SK-N-SH treated with all-trans-retinoic acid at 6 μM for 48 hours (cell line): ENCODE measurements at regions not wholly inside any gene's neighbourhood (a gene's known extent, or its start where the extent isn't known, plus 50 kb on each side); places are given as distances from the start of the nearest gene placed in this dataset.

Experiments used
- ATAC-seq: fragments of 200-7000 bp; cut with Tn5 transposase; 3 replicates; pipeline ENCODE4 v1.9.1; 2020; ENCODE audit warnings: mild to moderate bottlenecking, moderate library complexity
- ARNTL ChIP-seq: fragments of 450-650 bp; formaldehyde crosslinking; IDR thresholded peaks from 2 replicates; pipeline ENCODE4 v1.5.0; 2020; ENCODE audit warnings: low read depth, mild to moderate bottlenecking, moderate library complexity, borderline replicate concordance
- BACH2 ChIP-seq: fragments of 250-450 bp; sonication (Bioruptor Pico); IDR thresholded peaks from 2 replicates; pipeline ENCODE4 v1.9.0; 2021; ENCODE audit warnings: mild to moderate bottlenecking, borderline replicate concordance
- CSDC2 ChIP-seq: fragments of 250-450 bp; sonication (Bioruptor Pico); IDR thresholded peaks from 2 replicates; pipeline ENCODE4 v1.5.0; 2020; ENCODE audit warnings: mild to moderate bottlenecking, moderate library complexity
- ESRRG ChIP-seq: fragments of 250-450 bp; sonication (Bioruptor Pico); IDR thresholded peaks from 2 replicates; pipeline ENCODE4 v1.6.1; 2021; ENCODE audit warnings: mild to moderate bottlenecking
- GLIS3 ChIP-seq: fragments of 250-450 bp; sonication (Bioruptor Pico); IDR thresholded peaks from 2 replicates; pipeline ENCODE4 v1.5.0; 2020; ENCODE audit warnings: mild to moderate bottlenecking, moderate library complexity
- ISL1 ChIP-seq: fragments of 250-450 bp; sonication (Bioruptor Pico); IDR thresholded peaks from 2 replicates; pipeline ENCODE4 v2.1.2; 2022; ENCODE audit warnings: mild to moderate bottlenecking, moderate library complexity
- OSR1 ChIP-seq: fragments of 250-450 bp; sonication (Bioruptor Pico); IDR thresholded peaks from 2 replicates; pipeline ENCODE4 v1.8.0; 2022; ENCODE audit warnings: moderate library complexity, mild to moderate bottlenecking, inconsistent platforms
- PPARA ChIP-seq: fragments of 250-450 bp; sonication (Bioruptor Pico); IDR thresholded peaks from 2 replicates; pipeline ENCODE4 v1.5.0; 2020; ENCODE audit warnings: mild to moderate bottlenecking, borderline replicate concordance
- RARB ChIP-seq: fragments of 250-450 bp; sonication (Bioruptor Pico); IDR thresholded peaks from 2 replicates; pipeline ENCODE4 v1.8.0; 2021; ENCODE audit warnings: mild to moderate bottlenecking, moderate library complexity
- SNAI2 ChIP-seq: fragments of 250-450 bp; sonication (Bioruptor Pico); IDR thresholded peaks from 2 replicates; pipeline ENCODE4 v1.5.0; 2020; ENCODE audit warnings: mild to moderate bottlenecking, moderate library complexity
- TCF4 ChIP-seq: fragments of 250-450 bp; sonication (Bioruptor Pico); IDR thresholded peaks from 2 replicates; pipeline ENCODE4 v1.8.0; 2021; ENCODE audit warnings: mild to moderate bottlenecking, moderate library complexity, borderline replicate concordance
- TOX ChIP-seq: fragments of 250-450 bp; sonication (Bioruptor Pico); IDR thresholded peaks from 2 replicates; pipeline ENCODE4 v1.8.0; 2021; ENCODE audit warnings: mild to moderate bottlenecking, moderate library complexity, borderline replicate concordance
- ZC3H10 ChIP-seq: fragments of 250-450 bp; sonication (Bioruptor Pico); IDR thresholded peaks from 2 replicates; pipeline ENCODE4 v1.5.1; 2021; ENCODE audit warnings: mild to moderate bottlenecking, moderate library complexity
- ZFP3 ChIP-seq: fragments of 250-450 bp; sonication (Bioruptor Pico); IDR thresholded peaks from 2 replicates; pipeline ENCODE4 v1.5.0; 2020; ENCODE audit warnings: mild to moderate bottlenecking, moderate library complexity
- ZFP30 ChIP-seq: fragments of 450-650 bp; formaldehyde crosslinking; IDR thresholded peaks from 2 replicates; pipeline ENCODE4 v1.5.0; 2022; ENCODE audit warnings: mild to moderate bottlenecking, moderate library complexity
- ZNF565 ChIP-seq: fragments of 450-650 bp; formaldehyde crosslinking; conservative IDR thresholded peaks from 2 replicates; pipeline ENCODE4 v1.5.0; 2020; ENCODE audit warnings: low read depth, mild to moderate bottlenecking, moderate library complexity
- ZNF70 ChIP-seq: fragments of 450-650 bp; formaldehyde crosslinking; IDR thresholded peaks from 2 replicates; pipeline ENCODE4 v1.5.0; 2020; ENCODE audit warnings: mild to moderate bottlenecking, moderate library complexity
- ZNF8 ChIP-seq: fragments of 450-650 bp; formaldehyde crosslinking; IDR thresholded peaks from 2 replicates; pipeline ENCODE4 v1.5.0; 2020; ENCODE audit warnings: mild to moderate bottlenecking, moderate library complexity
- TF ChIP-seq, protein P1 (sequence below): fragments of 250-450 bp; sonication (Bioruptor Pico); IDR thresholded peaks from 2 replicates; pipeline ENCODE4 v1.8.0; 2021; ENCODE audit warnings: low read depth, mild to moderate bottlenecking, moderate library complexity, borderline replicate concordance
- TF ChIP-seq, protein P2 (sequence below): fragments of 250-450 bp; sonication (Bioruptor Pico); IDR thresholded peaks from 2 replicates; pipeline ENCODE4 v1.5.1; 2021; ENCODE audit warnings: mild to moderate bottlenecking, moderate library complexity
- TF ChIP-seq, protein P3 (sequence below): fragments of 250-450 bp; sonication (Bioruptor Pico); IDR thresholded peaks from 2 replicates; pipeline ENCODE4 v1.8.0; 2020; ENCODE audit warnings: mild to moderate bottlenecking, moderate library complexity, borderline replicate concordance
- TF ChIP-seq, protein P4 (sequence below): fragments of 250-450 bp; sonication (Bioruptor Pico); IDR thresholded peaks from 2 replicates; pipeline ENCODE4 v1.5.1; 2020; ENCODE audit warnings: low read depth, mild to moderate bottlenecking, moderate library complexity
- TF ChIP-seq, protein P5 (sequence below): fragments of 250-450 bp; sonication (Bioruptor Pico); IDR thresholded peaks from 2 replicates; pipeline ENCODE4 v1.5.0; 2020; ENCODE audit warnings: mild to moderate bottlenecking, moderate library complexity

DNA sequence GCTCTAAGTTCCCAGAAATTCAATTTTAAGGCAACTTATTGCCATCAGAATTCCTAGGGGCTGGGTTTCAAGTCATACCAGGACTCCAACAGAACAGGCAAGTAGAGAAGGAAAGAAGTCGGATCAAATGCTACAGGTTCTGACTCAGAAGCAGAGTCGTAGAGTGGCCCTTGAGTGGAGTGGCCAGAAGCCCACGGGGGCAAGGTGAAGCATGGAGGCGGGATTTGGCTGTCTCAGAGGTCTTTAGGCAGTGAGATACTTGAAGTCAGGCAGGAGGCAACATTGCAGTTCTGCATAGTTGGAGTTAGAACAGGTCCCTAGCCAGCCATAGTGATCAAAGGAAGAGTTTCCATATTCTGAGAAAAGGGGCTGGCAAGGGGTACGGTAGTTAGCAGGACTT, 111.6 kb downstream of the NHLRC3 start:
- no peak for ATAC-seq

DNA sequence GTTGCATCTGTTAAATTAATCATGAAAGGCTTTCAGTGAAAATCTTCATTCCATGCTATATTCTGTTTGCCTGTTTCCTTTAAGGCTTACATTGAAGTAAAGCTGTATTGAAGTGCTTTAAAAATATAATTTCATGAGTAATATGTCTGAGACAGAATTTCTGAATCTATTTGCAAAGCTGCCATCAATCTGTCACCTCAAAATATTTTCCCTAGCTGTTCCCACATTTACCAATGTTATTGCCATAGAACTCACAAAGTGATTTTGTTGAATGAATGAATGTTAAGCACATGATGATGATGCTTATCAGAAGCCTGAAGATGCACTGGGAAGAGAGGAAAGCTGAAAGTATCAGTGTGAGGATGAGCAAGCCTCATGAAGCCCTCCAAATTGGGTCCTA, 115.8 kb downstream of the NHLRC3 start:
- no peak for ATAC-seq
- TF ChIP-seq ZC3H10 (CRISPR knock-in tag), result no peak
- TF ChIP-seq, protein P1, sequence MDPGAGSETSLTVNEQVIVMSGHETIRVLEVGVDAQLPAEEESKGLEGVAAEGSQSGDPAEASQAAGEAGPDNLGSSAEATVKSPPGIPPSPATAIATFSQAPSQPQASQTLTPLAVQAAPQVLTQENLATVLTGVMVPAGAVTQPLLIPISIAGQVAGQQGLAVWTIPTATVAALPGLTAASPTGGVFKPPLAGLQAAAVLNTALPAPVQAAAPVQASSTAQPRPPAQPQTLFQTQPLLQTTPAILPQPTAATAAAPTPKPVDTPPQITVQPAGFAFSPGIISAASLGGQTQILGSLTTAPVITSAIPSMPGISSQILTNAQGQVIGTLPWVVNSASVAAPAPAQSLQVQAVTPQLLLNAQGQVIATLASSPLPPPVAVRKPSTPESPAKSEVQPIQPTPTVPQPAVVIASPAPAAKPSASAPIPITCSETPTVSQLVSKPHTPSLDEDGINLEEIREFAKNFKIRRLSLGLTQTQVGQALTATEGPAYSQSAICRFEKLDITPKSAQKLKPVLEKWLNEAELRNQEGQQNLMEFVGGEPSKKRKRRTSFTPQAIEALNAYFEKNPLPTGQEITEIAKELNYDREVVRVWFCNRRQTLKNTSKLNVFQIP (CRISPR knock-in tag), result no peak
- no peak for TF ChIP-seq SNAI2
- no peak for TF ChIP-seq OSR1
- no peak for TF ChIP-seq PPARA (CRISPR knock-in tag)
- no peak for TF ChIP-seq GLIS3
- TF ChIP-seq, protein P2, sequence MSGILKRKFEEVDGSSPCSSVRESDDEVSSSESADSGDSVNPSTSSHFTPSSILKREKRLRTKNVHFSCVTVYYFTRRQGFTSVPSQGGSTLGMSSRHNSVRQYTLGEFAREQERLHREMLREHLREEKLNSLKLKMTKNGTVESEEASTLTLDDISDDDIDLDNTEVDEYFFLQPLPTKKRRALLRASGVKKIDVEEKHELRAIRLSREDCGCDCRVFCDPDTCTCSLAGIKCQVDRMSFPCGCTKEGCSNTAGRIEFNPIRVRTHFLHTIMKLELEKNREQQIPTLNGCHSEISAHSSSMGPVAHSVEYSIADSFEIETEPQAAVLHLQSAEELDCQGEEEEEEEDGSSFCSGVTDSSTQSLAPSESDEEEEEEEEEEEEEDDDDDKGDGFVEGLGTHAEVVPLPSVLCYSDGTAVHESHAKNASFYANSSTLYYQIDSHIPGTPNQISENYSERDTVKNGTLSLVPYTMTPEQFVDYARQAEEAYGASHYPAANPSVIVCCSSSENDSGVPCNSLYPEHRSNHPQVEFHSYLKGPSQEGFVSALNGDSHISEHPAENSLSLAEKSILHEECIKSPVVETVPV, result no peak
- no peak for TF ChIP-seq BACH2 (CRISPR knock-in tag)
- TF ChIP-seq, protein P3, sequence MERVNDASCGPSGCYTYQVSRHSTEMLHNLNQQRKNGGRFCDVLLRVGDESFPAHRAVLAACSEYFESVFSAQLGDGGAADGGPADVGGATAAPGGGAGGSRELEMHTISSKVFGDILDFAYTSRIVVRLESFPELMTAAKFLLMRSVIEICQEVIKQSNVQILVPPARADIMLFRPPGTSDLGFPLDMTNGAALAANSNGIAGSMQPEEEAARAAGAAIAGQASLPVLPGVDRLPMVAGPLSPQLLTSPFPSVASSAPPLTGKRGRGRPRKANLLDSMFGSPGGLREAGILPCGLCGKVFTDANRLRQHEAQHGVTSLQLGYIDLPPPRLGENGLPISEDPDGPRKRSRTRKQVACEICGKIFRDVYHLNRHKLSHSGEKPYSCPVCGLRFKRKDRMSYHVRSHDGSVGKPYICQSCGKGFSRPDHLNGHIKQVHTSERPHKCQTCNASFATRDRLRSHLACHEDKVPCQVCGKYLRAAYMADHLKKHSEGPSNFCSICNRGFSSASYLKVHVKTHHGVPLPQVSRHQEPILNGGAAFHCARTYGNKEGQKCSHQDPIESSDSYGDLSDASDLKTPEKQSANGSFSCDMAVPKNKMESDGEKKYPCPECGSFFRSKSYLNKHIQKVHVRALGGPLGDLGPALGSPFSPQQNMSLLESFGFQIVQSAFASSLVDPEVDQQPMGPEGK (CRISPR knock-in tag), result no peak
- TF ChIP-seq ZFP3 (CRISPR knock-in tag), result no peak
- TF ChIP-seq RARB (CRISPR knock-in tag), result no peak

More for the DNA sequence above, 111.6 kb downstream of the NHLRC3 start:
- TF ChIP-seq CSDC2 (CRISPR knock-in tag), result no peak
- no peak for TF ChIP-seq TCF4
- no peak for TF ChIP-seq SNAI2
- TF ChIP-seq, protein P1 (CRISPR knock-in tag), result no peak
- TF ChIP-seq, protein P2, result no peak
- TF ChIP-seq ARNTL (CRISPR knock-in tag), result no peak
- TF ChIP-seq ZC3H10 (CRISPR knock-in tag), result no peak
- no peak for TF ChIP-seq ZFP30 (CRISPR knock-in tag)
- TF ChIP-seq ZNF70 (CRISPR knock-in tag), result no peak
- no peak for TF ChIP-seq ISL1
- TF ChIP-seq ZNF565 (CRISPR knock-in tag), result no peak
- TF ChIP-seq BACH2 (CRISPR knock-in tag), result no peak
- TF ChIP-seq OSR1, result no peak
- TF ChIP-seq ESRRG (CRISPR knock-in tag), result no peak
- no peak for TF ChIP-seq ZNF8 (CRISPR knock-in tag)
- TF ChIP-seq PPARA (CRISPR knock-in tag), result no peak
- TF ChIP-seq, protein P4, sequence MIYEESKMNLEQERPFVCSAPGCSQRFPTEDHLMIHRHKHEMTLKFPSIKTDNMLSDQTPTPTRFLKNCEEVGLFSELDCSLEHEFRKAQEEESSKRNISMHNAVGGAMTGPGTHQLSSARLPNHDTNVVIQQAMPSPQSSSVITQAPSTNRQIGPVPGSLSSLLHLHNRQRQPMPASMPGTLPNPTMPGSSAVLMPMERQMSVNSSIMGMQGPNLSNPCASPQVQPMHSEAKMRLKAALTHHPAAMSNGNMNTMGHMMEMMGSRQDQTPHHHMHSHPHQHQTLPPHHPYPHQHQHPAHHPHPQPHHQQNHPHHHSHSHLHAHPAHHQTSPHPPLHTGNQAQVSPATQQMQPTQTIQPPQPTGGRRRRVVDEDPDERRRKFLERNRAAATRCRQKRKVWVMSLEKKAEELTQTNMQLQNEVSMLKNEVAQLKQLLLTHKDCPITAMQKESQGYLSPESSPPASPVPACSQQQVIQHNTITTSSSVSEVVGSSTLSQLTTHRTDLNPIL, result no peak
- no peak for TF ChIP-seq ZFP3 (CRISPR knock-in tag)

DNA sequence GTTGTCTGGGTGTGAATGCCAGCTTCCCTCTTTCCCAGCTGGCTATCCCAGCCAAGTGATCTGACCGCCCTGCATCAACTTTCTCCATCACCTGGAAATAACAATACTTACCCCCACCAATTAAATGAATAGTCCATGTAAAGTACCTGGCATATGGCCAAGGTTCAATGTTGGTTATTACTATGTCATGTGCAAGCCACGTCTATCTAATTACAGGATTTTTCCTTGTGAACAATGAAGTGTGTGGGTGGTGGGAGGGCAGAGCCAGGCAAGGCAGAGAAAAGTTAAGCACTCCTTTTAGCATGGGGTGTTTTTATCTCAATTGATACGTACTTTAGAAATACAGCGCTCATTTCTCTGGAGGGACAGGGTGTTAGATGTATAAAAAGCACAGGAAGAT, 121.1 kb downstream of the NHLRC3 start:
- no peak for ATAC-seq
- TF ChIP-seq CSDC2 (CRISPR knock-in tag) (no peak), ZFP3 (CRISPR knock-in tag) (no peak), GLIS3 (no peak), TCF4 (no peak), ZNF565 (CRISPR knock-in tag) (no peak), ZNF8 (CRISPR knock-in tag) (no peak), ISL1 (no peak), ARNTL (CRISPR knock-in tag) (no peak), PPARA (CRISPR knock-in tag) (no peak), OSR1 (no peak), TOX (no peak), ZC3H10 (CRISPR knock-in tag) (no peak), ESRRG (CRISPR knock-in tag) (no peak), BACH2 (CRISPR knock-in tag) (no peak)
- TF ChIP-seq, protein P5, sequence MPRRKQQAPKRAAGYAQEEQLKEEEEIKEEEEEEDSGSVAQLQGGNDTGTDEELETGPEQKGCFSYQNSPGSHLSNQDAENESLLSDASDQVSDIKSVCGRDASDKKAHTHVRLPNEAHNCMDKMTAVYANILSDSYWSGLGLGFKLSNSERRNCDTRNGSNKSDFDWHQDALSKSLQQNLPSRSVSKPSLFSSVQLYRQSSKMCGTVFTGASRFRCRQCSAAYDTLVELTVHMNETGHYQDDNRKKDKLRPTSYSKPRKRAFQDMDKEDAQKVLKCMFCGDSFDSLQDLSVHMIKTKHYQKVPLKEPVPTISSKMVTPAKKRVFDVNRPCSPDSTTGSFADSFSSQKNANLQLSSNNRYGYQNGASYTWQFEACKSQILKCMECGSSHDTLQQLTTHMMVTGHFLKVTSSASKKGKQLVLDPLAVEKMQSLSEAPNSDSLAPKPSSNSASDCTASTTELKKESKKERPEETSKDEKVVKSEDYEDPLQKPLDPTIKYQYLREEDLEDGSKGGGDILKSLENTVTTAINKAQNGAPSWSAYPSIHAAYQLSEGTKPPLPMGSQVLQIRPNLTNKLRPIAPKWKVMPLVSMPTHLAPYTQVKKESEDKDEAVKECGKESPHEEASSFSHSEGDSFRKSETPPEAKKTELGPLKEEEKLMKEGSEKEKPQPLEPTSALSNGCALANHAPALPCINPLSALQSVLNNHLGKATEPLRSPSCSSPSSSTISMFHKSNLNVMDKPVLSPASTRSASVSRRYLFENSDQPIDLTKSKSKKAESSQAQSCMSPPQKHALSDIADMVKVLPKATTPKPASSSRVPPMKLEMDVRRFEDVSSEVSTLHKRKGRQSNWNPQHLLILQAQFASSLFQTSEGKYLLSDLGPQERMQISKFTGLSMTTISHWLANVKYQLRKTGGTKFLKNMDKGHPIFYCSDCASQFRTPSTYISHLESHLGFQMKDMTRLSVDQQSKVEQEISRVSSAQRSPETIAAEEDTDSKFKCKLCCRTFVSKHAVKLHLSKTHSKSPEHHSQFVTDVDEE (CRISPR knock-in tag), result no peak
- TF ChIP-seq, protein P3 (CRISPR knock-in tag), result no peak
